ENCODE measurements at regions not wholly inside any gene's neighbourhood (a gene's known extent, or its start where the extent isn't known, plus 50 kb on each side); places are given as distances from the start of the nearest gene placed in this dataset.

DNA sequence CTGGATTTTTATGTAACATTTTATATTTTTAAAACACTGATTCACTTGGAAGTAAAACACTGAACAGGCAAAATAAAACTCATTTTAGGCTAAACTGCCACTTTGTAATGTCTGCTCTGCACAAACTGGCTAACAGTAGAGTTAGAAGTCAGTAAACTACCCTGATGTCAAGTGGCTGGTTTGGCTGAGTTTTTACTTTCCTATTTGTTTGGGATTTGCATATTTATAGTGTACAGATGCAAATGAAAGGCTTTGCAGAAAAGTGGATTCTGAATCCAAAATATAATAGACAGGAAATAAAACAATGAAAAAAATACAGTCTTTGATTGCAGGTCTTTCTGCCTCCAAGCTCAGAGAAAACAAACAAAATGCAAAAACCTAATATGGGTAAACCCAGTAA lies 213.1 kb downstream of the CDH26 start:
- no peaks in the 10 kb centered on the region for H3K4me1 ChIP-seq (ENCODE audit: control insufficient read depth, insufficient read depth, low read length)
- ChIA-PET POLR2A (no interaction called here), CTCF (no interaction called here)
- H3K4me3 ChIP-seq (ENCODE audit: low read depth, low read length) = no peak overlapping the region
- H3K27ac ChIP-seq (ENCODE audit: extremely low read depth, low read depth, low read length) = no peak overlapping the region
- no peak for TF ChIP-seq ZNF114 (tag by site-specific recombination; IDR thresholded peaks at IDR 0.05)
- no peaks in the 10 kb centered on the region for H3K9me3 ChIP-seq (ENCODE audit: control insufficient read depth, insufficient read depth, low read depth, low read length)
- H3K36me3 ChIP-seq (ENCODE audit: control insufficient read depth in 2 of 2, insufficient read depth in 1 of 2, low read length in 2 of 2) = no peaks in the 10 kb centered on the region

DNA sequence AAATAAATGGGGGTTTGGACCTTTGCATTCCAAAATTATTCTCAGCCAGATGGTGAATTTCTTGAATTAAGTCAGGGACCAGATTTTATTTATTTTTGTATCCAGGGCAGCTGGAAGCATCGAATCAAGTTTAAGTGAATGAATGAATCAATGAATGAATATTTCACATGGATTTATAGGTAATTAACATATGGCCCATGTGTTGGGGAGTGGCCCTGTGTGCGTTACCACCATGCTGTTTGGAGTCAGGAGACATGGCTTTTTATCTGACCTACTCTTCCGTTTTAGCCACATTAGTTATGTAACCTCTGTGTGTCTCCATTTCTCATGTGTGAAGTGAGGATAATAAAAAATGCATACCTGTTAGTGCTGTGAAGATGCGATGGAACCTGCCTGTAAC lies 213.5 kb downstream of the CDH26 start:
- CTCF ChIA-PET = no interaction called here
- Histone ChIP-seq H3K9me3 (ENCODE audit: control insufficient read depth, insufficient read depth, low read depth, low read length) (no peaks in the 10 kb centered on the region), H3K4me3 (ENCODE audit: low read depth, low read length) (no peak overlapping the region), H3K4me1 (ENCODE audit: control insufficient read depth, insufficient read depth, low read length) (no peaks in the 10 kb centered on the region), H3K36me3 (ENCODE audit: control insufficient read depth in 2 of 2, insufficient read depth in 1 of 2, low read length in 2 of 2) (no peaks in the 10 kb centered on the region), H3K27ac (ENCODE audit: extremely low read depth, low read depth, low read length) (no peak overlapping the region)
- POLR2A ChIA-PET = no interaction called here
- TF ChIP-seq YY2 (tag by site-specific recombination; IDR thresholded peaks at IDR 0.05) = no peak

- Histone ChIP-seq H3K4me3 (ENCODE audit: low read depth, low read length) (no peak overlapping the region), H3K9me3 (ENCODE audit: control insufficient read depth, insufficient read depth, low read depth, low read length) (no peaks in the 10 kb centered on the region), H3K4me1 (ENCODE audit: control insufficient read depth, insufficient read depth, low read length) (no peaks in the 10 kb centered on the region), H3K36me3 (ENCODE audit: control insufficient read depth in 2 of 2, insufficient read depth in 1 of 2, low read length in 2 of 2) (no peaks in the 10 kb centered on the region), H3K27ac (ENCODE audit: extremely low read depth, low read depth, low read length) (no peak overlapping the region)
- TF ChIP-seq SALL2 (tag by site-specific recombination; IDR thresholded peaks at IDR 0.05; ENCODE audit: borderline replicate concordance) = no peak
- no peak for TF ChIP-seq ZFP69B (tag by site-specific recombination; IDR thresholded peaks at IDR 0.05)
- TF ChIP-seq, protein P1, sequence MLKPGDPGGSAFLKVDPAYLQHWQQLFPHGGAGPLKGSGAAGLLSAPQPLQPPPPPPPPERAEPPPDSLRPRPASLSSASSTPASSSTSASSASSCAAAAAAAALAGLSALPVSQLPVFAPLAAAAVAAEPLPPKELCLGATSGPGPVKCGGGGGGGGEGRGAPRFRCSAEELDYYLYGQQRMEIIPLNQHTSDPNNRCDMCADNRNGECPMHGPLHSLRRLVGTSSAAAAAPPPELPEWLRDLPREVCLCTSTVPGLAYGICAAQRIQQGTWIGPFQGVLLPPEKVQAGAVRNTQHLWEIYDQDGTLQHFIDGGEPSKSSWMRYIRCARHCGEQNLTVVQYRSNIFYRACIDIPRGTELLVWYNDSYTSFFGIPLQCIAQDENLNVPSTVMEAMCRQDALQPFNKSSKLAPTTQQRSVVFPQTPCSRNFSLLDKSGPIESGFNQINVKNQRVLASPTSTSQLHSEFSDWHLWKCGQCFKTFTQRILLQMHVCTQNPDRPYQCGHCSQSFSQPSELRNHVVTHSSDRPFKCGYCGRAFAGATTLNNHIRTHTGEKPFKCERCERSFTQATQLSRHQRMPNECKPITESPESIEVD (tag by site-specific recombination; IDR thresholded peaks at IDR 0.05) = no peak
- no peak for TF ChIP-seq ZNF398 (tag by site-specific recombination; IDR thresholded peaks at IDR 0.05)
- TF ChIP-seq AEBP2 (tag by site-specific recombination; IDR thresholded peaks at IDR 0.05; ENCODE audit: borderline replicate concordance) = no peak
- TF ChIP-seq ZBTB20 (tag by site-specific recombination; IDR thresholded peaks at IDR 0.05) = no peak
- TF ChIP-seq, protein P2, sequence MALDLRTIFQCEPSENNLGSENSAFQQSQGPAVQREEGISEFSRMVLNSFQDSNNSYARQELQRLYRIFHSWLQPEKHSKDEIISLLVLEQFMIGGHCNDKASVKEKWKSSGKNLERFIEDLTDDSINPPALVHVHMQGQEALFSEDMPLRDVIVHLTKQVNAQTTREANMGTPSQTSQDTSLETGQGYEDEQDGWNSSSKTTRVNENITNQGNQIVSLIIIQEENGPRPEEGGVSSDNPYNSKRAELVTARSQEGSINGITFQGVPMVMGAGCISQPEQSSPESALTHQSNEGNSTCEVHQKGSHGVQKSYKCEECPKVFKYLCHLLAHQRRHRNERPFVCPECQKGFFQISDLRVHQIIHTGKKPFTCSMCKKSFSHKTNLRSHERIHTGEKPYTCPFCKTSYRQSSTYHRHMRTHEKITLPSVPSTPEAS (tag by site-specific recombination; IDR thresholded peaks at IDR 0.05) = no peak
- TF ChIP-seq ZNF555 (tag by site-specific recombination; conservative IDR thresholded peaks at IDR 0.05) = no peak
- no peak for TF ChIP-seq YY1 (tag by site-specific recombination; IDR thresholded peaks at IDR 0.05)
- ChIA-PET POLR2A (no interaction called here), CTCF (no interaction called here)
These were observed 214.2 kb downstream of the CDH26 start for GRCh38 chr20:60172346-60172984.

DNA sequence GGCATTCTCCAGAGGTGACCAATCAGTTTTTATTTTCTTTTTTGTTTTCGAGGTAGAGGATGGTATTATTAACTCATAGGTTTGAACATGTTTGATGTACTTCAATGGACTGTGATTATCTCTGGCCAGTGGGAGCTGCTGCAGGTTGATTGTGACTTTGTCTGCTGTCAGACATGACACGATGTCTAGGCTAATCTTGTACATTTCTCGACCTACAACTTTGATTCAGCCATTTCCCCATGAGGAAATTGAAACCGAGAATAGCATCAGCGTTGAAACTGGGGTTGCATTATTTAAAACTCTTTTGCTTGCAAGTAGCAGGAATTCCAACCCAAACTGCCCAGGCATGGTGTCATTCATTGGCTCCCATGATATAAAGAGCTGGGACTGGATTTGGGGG lies 218.9 kb downstream of the CDH26 start:
- H3K27ac ChIP-seq (ENCODE audit: extremely low read depth, low read depth, low read length) = no peak overlapping the region
- no peak for TF ChIP-seq ZNF423 (tag by site-specific recombination; IDR thresholded peaks at IDR 0.05)
- TF ChIP-seq ZNF169 (tag by site-specific recombination; IDR thresholded peaks at IDR 0.05) = no peak
- no peak for TF ChIP-seq KLF10 (tag by site-specific recombination; IDR thresholded peaks at IDR 0.05)
- TF ChIP-seq, protein P3, sequence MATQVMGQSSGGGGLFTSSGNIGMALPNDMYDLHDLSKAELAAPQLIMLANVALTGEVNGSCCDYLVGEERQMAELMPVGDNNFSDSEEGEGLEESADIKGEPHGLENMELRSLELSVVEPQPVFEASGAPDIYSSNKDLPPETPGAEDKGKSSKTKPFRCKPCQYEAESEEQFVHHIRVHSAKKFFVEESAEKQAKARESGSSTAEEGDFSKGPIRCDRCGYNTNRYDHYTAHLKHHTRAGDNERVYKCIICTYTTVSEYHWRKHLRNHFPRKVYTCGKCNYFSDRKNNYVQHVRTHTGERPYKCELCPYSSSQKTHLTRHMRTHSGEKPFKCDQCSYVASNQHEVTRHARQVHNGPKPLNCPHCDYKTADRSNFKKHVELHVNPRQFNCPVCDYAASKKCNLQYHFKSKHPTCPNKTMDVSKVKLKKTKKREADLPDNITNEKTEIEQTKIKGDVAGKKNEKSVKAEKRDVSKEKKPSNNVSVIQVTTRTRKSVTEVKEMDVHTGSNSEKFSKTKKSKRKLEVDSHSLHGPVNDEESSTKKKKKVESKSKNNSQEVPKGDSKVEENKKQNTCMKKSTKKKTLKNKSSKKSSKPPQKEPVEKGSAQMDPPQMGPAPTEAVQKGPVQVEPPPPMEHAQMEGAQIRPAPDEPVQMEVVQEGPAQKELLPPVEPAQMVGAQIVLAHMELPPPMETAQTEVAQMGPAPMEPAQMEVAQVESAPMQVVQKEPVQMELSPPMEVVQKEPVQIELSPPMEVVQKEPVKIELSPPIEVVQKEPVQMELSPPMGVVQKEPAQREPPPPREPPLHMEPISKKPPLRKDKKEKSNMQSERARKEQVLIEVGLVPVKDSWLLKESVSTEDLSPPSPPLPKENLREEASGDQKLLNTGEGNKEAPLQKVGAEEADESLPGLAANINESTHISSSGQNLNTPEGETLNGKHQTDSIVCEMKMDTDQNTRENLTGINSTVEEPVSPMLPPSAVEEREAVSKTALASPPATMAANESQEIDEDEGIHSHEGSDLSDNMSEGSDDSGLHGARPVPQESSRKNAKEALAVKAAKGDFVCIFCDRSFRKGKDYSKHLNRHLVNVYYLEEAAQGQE (tag by site-specific recombination; IDR thresholded peaks at IDR 0.05) = no peak
- TF ChIP-seq ZNF501 (tag by site-specific recombination; IDR thresholded peaks at IDR 0.05) = no peak
- no peak overlapping the region for H3K4me3 ChIP-seq (ENCODE audit: low read depth, low read length)
- ChIA-PET CTCF (no interaction called here), POLR2A (no interaction called here)
- H3K9me3 ChIP-seq (ENCODE audit: control insufficient read depth, insufficient read depth, low read depth, low read length) = no peaks in the 10 kb centered on the region
- H3K36me3 ChIP-seq (ENCODE audit: control insufficient read depth in 2 of 2, insufficient read depth in 1 of 2, low read length in 2 of 2) = no peaks in the 10 kb centered on the region
- H3K4me1 ChIP-seq (ENCODE audit: control insufficient read depth, insufficient read depth, low read length) = no peaks in the 10 kb centered on the region

All from HEK293 (cell line).